Breast epithelium (tissue), 3 donors: ENCODE measurements at regions not wholly inside any gene's neighbourhood (a gene's known extent, or its start where the extent isn't known, plus 50 kb on each side); places are given as distances from the start of the nearest gene placed in this dataset.

Experiments
- POLR2A ChIP-seq: fragments of 450-650 bp; IDR thresholded peaks from one replicate; pipeline ENCODE4 v1.6.1; 2016; ENCODE audit warnings: antibody characterized with exemption, mild to moderate bottlenecking, moderate library complexity
- TF ChIP-seq, protein P1 (sequence below), 3 donors: fragments of 450-650 bp; IDR thresholded peaks; one replicate each; pipeline ENCODE4 v1.5.1; 2016 to 2017; ENCODE audit warnings: antibody characterized with exemption in 3 of 3, mild to moderate bottlenecking in 3 of 3, moderate library complexity in 3 of 3

DNA sequence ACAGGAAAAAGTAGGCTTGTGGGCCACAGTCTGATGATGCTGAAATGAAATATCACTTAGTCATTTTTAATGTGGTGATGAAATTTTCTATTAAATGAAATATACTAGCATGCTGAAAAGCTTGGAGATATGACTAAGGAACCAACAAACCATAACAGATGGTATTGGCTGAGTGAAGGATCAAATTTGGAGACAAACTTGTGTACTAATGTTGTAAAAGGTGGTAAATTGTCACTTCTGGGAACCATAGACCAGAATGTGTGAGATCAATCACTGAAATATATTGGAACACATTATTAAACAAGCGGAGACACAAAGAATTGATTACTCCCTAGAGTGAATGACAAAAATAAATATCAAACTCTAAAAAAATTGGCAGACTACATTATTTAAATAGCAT lies 232.4 kb downstream of the DOK5 start:
- no peak for TF ChIP-seq POLR2A
- TF ChIP-seq, protein P1, sequence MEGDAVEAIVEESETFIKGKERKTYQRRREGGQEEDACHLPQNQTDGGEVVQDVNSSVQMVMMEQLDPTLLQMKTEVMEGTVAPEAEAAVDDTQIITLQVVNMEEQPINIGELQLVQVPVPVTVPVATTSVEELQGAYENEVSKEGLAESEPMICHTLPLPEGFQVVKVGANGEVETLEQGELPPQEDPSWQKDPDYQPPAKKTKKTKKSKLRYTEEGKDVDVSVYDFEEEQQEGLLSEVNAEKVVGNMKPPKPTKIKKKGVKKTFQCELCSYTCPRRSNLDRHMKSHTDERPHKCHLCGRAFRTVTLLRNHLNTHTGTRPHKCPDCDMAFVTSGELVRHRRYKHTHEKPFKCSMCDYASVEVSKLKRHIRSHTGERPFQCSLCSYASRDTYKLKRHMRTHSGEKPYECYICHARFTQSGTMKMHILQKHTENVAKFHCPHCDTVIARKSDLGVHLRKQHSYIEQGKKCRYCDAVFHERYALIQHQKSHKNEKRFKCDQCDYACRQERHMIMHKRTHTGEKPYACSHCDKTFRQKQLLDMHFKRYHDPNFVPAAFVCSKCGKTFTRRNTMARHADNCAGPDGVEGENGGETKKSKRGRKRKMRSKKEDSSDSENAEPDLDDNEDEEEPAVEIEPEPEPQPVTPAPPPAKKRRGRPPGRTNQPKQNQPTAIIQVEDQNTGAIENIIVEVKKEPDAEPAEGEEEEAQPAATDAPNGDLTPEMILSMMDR (IDR thresholded peaks at IDR 0.05): no peak
